ENCODE measurements at regions not wholly inside any gene's neighbourhood (a gene's known extent, or its start where the extent isn't known, plus 50 kb on each side); places are given as distances from the start of the nearest gene placed in this dataset.
"Not testable (repeated sequence)": the region's sequence is repeated elsewhere in the genome, so short reads cannot be mapped to it uniquely, and the experiment has no call there.

GRCh38 chr7:56697058-56697457 is 435.2 kb downstream of the ZNF479 start:
- not testable (repeated sequence) for H3K4me3 ChIP-seq; H3K27me3 ChIP-seq; H3K36me3 ChIP-seq; H3K27ac ChIP-seq; H3K4me1 ChIP-seq; DNase-seq (ENCODE audit: low spot score in 2 of 2); H3K9me3 ChIP-seq

- H3K9me3 ChIP-seq = peaks cover 0 to 63% (median 17%) of the 10 kb centered on the region in 4 donors
- TF ChIP-seq EP300 (IDR thresholded peaks at IDR 0.05) (no peak), CTCF (IDR thresholded peaks at IDR 0.05) (no peak), POLR2A (IDR thresholded peaks at IDR 0.05) (no peak)
- H3K27me3 ChIP-seq = no peaks in the 10 kb centered on the region
- no peak for DNase-seq (ENCODE audit: low spot score in 2 of 2)
- WGBS, 2 donors = 67 to 79% methylated on average over 5 of the region's 5 CpGs
- no peaks in the 10 kb centered on the region for H3K4me1 ChIP-seq
- no peak overlapping the region for H3K27ac ChIP-seq
- no peaks in the 10 kb centered on the region for H3K36me3 ChIP-seq
- no peak overlapping the region for H3K4me3 ChIP-seq
Observed at GRCh38 chr7:56686276-56686859, 445.9 kb downstream of the ZNF479 start.

- 74 to 77% methylated on average over 6 of the region's 6 CpGs for WGBS, 2 donors
- Histone ChIP-seq H3K27ac (no peak overlapping the region), H3K27me3 (no peaks in the 10 kb centered on the region), H3K9me3 (peaks cover 0 to 81% (median 13%) of the 10 kb centered on the region in 4 donors), H3K4me3 (no peak overlapping the region), H3K36me3 (no peaks in the 10 kb centered on the region), H3K4me1 (no peaks in the 10 kb centered on the region)
- DNase-seq (ENCODE audit: low spot score in 2 of 2) = no peak
- TF ChIP-seq EP300 (IDR thresholded peaks at IDR 0.05) = no peak
- no peak for TF ChIP-seq POLR2A (IDR thresholded peaks at IDR 0.05)
- TF ChIP-seq CTCF (IDR thresholded peaks at IDR 0.05) = no peak
Observed at GRCh38 chr7:56639173-56639746, 493.0 kb downstream of the ZNF479 start.

GRCh38 chr7:56609852-56610355 is 493.7 kb upstream of the NUPR2 start:
- peaks cover 0 to 20% (median 0%) of the 10 kb centered on the region in 4 donors for H3K9me3 ChIP-seq
- DNase-seq (ENCODE audit: low spot score in 2 of 2) = no peak
- no peak overlapping the region for H3K4me3 ChIP-seq
- H3K36me3 ChIP-seq = no peaks in the 10 kb centered on the region
- no peaks in the 10 kb centered on the region for H3K27me3 ChIP-seq
- H3K27ac ChIP-seq = no peak overlapping the region
- 58 to 60% methylated on average over 2 of the region's 2 CpGs for WGBS, 2 donors
- H3K4me1 ChIP-seq = no peaks in the 10 kb centered on the region
- no peak for TF ChIP-seq CTCF (IDR thresholded peaks at IDR 0.05)
- no peak for TF ChIP-seq POLR2A (IDR thresholded peaks at IDR 0.05)
- TF ChIP-seq EP300 (IDR thresholded peaks at IDR 0.05) = no peak

GRCh38 chr7:56605146-56605545 is 488.9 kb upstream of the NUPR2 start:
- Histone ChIP-seq H3K9me3 (peaks cover 0 to 25% (median 0%) of the 10 kb centered on the region in 4 donors), H3K4me3 (no peak overlapping the region), H3K4me1 (no peaks in the 10 kb centered on the region), H3K36me3 (no peaks in the 10 kb centered on the region), H3K27ac (no peak overlapping the region), H3K27me3 (no peaks in the 10 kb centered on the region)
- no peak for DNase-seq (ENCODE audit: low spot score in 2 of 2)
- 65 to 84% methylated on average over 2 to 18 of the region's 19 CpGs for WGBS, 2 donors
- TF ChIP-seq EP300 (IDR thresholded peaks at IDR 0.05) (no peak), POLR2A (IDR thresholded peaks at IDR 0.05) (no peak)

- H3K9me3 ChIP-seq = peaks cover 0 to 16% (median 0%) of the 10 kb centered on the region in 4 donors
- no peaks in the 10 kb centered on the region for H3K4me1 ChIP-seq
- no peak for TF ChIP-seq EP300 (IDR thresholded peaks at IDR 0.05)
- no peak for TF ChIP-seq POLR2A (IDR thresholded peaks at IDR 0.05)
- TF ChIP-seq CTCF (IDR thresholded peaks at IDR 0.05) = no peak
- 34 to 38% methylated on average over 2 of the region's 2 CpGs for WGBS, 2 donors
- DNase-seq (ENCODE audit: low spot score in 2 of 2) = no peak
- no peak overlapping the region for H3K27ac ChIP-seq
- no peak overlapping the region for H3K4me3 ChIP-seq
- no peaks in the 10 kb centered on the region for H3K36me3 ChIP-seq
- H3K27me3 ChIP-seq = no peaks in the 10 kb centered on the region
Observed at GRCh38 chr7:56578612-56579011, 462.4 kb upstream of the NUPR2 start.

Data from tibial nerve (tissue), 4 donors.